Epithelial cell of esophagus (primary cell): ENCODE measurements at regions not wholly inside any gene's neighbourhood (a gene's known extent, or its start where the extent isn't known, plus 50 kb on each side); places are given as distances from the start of the nearest gene placed in this dataset.

Experiments used
- DNase-seq: peaks from one replicate; pipeline ENCODE4 v3.0.0; 2010; ENCODE audit warnings: low read depth
- H3K4me3 ChIP-seq: 2 replicates; pipeline ENCODE4 v1.5.1; 2011; ENCODE audit warnings: mild to moderate bottlenecking, low read length, control low read depth
- CTCF ChIP-seq: IDR thresholded peaks from 2 replicates; pipeline ENCODE4 v1.5.1; 2011; ENCODE audit warnings: low read depth, mild to moderate bottlenecking, low read length, control low read depth, inconsistent platforms; ENCODE audit not compliant: insufficient read depth; ENCODE audit errors: missing control alignments

- TF ChIP-seq CTCF: no peak
- no peak overlapping the region for H3K4me3 ChIP-seq
- no peak for DNase-seq
These were observed 335.6 kb downstream of the LRRIQ3 start for GRCh38 chr1:73862355-73862754.

GRCh38 chr1:73860421-73860950, 337.5 kb downstream of the LRRIQ3 start:
- no peak for DNase-seq
- no peak overlapping the region for H3K4me3 ChIP-seq
- TF ChIP-seq CTCF: no peak

GRCh38 chr1:73859227-73859626, 338.7 kb downstream of the LRRIQ3 start:
- TF ChIP-seq CTCF: no peak
- peak; percentile 89 for DNase-seq
- H3K4me3 ChIP-seq: no peak overlapping the region

GRCh38 chr1:73854527-73854926, 343.4 kb downstream of the LRRIQ3 start:
- TF ChIP-seq CTCF: no peak
- DNase-seq: no peak
- H3K4me3 ChIP-seq: no peak overlapping the region

GRCh38 chr1:73842436-73842835, 355.5 kb downstream of the LRRIQ3 start:
- no peak for DNase-seq
- TF ChIP-seq CTCF: no peak
- no peak overlapping the region for H3K4me3 ChIP-seq

GRCh38 chr1:73839922-73840321, 358.1 kb downstream of the LRRIQ3 start:
- TF ChIP-seq CTCF: peak; percentile 52
- peak; percentile 47 for DNase-seq
- H3K4me3 ChIP-seq: no peak overlapping the region
